Chondrocyte (in vitro differentiated cells): ENCODE measurements at regions not wholly inside any gene's neighbourhood (a gene's known extent, or its start where the extent isn't known, plus 50 kb on each side); places are given as distances from the start of the nearest gene placed in this dataset.

Experiments used
- DNase-seq: peaks from one replicate; pipeline ENCODE4 v3.0.0; 2021; ENCODE audit warnings: mixed read lengths, low spot score
- H3K27ac Mint-ChIP-seq: one replicate; pipeline ENCODE4 v1.8.0; 2021; ENCODE audit warnings: mild to moderate bottlenecking, moderate library complexity, mixed read lengths; ENCODE audit not compliant: unreplicated experiment
- H3K27me3 Mint-ChIP-seq: 2 replicates; pipeline ENCODE4 v1.8.0; 2021; ENCODE audit warnings: low read depth, mixed read lengths
- H3K36me3 Mint-ChIP-seq: 2 replicates; pipeline ENCODE4 v1.8.0; 2021; ENCODE audit warnings: low read depth, mixed read lengths
- H3K4me1 Mint-ChIP-seq: 2 replicates; pipeline ENCODE4 v1.8.0; 2021; ENCODE audit warnings: low read depth, mild to moderate bottlenecking, mixed read lengths
- H3K4me3 Mint-ChIP-seq: one replicate; pipeline ENCODE4 v1.8.0; 2021; ENCODE audit warnings: mild to moderate bottlenecking, moderate library complexity, mixed read lengths; ENCODE audit not compliant: unreplicated experiment
- H3K9me3 Mint-ChIP-seq: 2 replicates; pipeline ENCODE4 v1.8.0; 2021; ENCODE audit warnings: low read depth, mixed read lengths
- CTCF ChIP-seq: fragments of 200-600 bp; sonication (generic); IDR thresholded peaks from 2 replicates; pipeline ENCODE4 v1.5.0; 2021; ENCODE audit warnings: antibody characterized with exemption, mild to moderate bottlenecking, moderate library complexity

GRCh38 chr20:50323209-50323608, 132.6 kb downstream of the CEBPB start:
- Mint-ChIP-seq H3K4me3 (no peak overlapping the region), H3K9me3 (no peaks in the 10 kb centered on the region), H3K4me1 (peaks cover 30% of the 10 kb centered on the region), H3K36me3 (no peaks in the 10 kb centered on the region), H3K27ac (peak overlapping the region; percentile 9), H3K27me3 (no peaks in the 10 kb centered on the region)
- no peak for DNase-seq
- no peak for TF ChIP-seq CTCF

- Mint-ChIP-seq H3K4me1 (peaks cover 30% of the 10 kb centered on the region), H3K27me3 (no peaks in the 10 kb centered on the region), H3K4me3 (no peak overlapping the region), H3K27ac (no peak overlapping the region), H3K9me3 (no peaks in the 10 kb centered on the region), H3K36me3 (no peaks in the 10 kb centered on the region)
- TF ChIP-seq CTCF, result no peak
- DNase-seq, result no peak
Measured at GRCh38 chr20:50323777-50324775, 133.4 kb downstream of the CEBPB start.

- no peaks in the 10 kb centered on the region for H3K27me3 Mint-ChIP-seq
- peaks cover 30% of the 10 kb centered on the region for H3K4me1 Mint-ChIP-seq
- no peak for TF ChIP-seq CTCF
- no peak overlapping the region for H3K4me3 Mint-ChIP-seq
- DNase-seq, result no peak
- H3K36me3 Mint-ChIP-seq, result no peaks in the 10 kb centered on the region
- H3K27ac Mint-ChIP-seq, result no peak overlapping the region
- H3K9me3 Mint-ChIP-seq, result no peaks in the 10 kb centered on the region
Measured at GRCh38 chr20:50325215-50325614, 134.6 kb downstream of the CEBPB start.

GRCh38 chr20:50325651-50326050, 135.0 kb downstream of the CEBPB start:
- Mint-ChIP-seq H3K36me3 (no peaks in the 10 kb centered on the region), H3K9me3 (no peaks in the 10 kb centered on the region), H3K27me3 (no peaks in the 10 kb centered on the region), H3K27ac (no peak overlapping the region), H3K4me3 (no peak overlapping the region), H3K4me1 (peaks cover 27% of the 10 kb centered on the region)
- DNase-seq, result no peak
- no peak for TF ChIP-seq CTCF

- Mint-ChIP-seq H3K4me1 (peaks cover 6% of the 10 kb centered on the region), H3K9me3 (no peaks in the 10 kb centered on the region), H3K27me3 (no peaks in the 10 kb centered on the region), H3K4me3 (no peak overlapping the region), H3K36me3 (no peaks in the 10 kb centered on the region), H3K27ac (no peak overlapping the region)
- DNase-seq, result no peak
- TF ChIP-seq CTCF, result no peak
Measured at GRCh38 chr20:50327666-50328065, 137.0 kb downstream of the CEBPB start.
